Chondrocyte (in vitro differentiated cells): ENCODE measurements at regions not wholly inside any gene's neighbourhood (a gene's known extent, or its start where the extent isn't known, plus 50 kb on each side); places are given as distances from the start of the nearest gene placed in this dataset.

Experiments used
- DNase-seq: peaks from one replicate; pipeline ENCODE4 v3.0.0; 2021; ENCODE audit warnings: mixed read lengths, low spot score
- H3K27ac Mint-ChIP-seq: one replicate; pipeline ENCODE4 v1.8.0; 2021; ENCODE audit warnings: mild to moderate bottlenecking, moderate library complexity, mixed read lengths; ENCODE audit not compliant: unreplicated experiment
- H3K27me3 Mint-ChIP-seq: 2 replicates; pipeline ENCODE4 v1.8.0; 2021; ENCODE audit warnings: low read depth, mixed read lengths
- H3K36me3 Mint-ChIP-seq: 2 replicates; pipeline ENCODE4 v1.8.0; 2021; ENCODE audit warnings: low read depth, mixed read lengths
- H3K4me1 Mint-ChIP-seq: 2 replicates; pipeline ENCODE4 v1.8.0; 2021; ENCODE audit warnings: low read depth, mild to moderate bottlenecking, mixed read lengths
- H3K4me3 Mint-ChIP-seq: one replicate; pipeline ENCODE4 v1.8.0; 2021; ENCODE audit warnings: mild to moderate bottlenecking, moderate library complexity, mixed read lengths; ENCODE audit not compliant: unreplicated experiment
- H3K9me3 Mint-ChIP-seq: 2 replicates; pipeline ENCODE4 v1.8.0; 2021; ENCODE audit warnings: low read depth, mixed read lengths
- TF ChIP-seq, protein P1 (sequence below): fragments of 200-600 bp; sonication (generic); IDR thresholded peaks from 2 replicates; pipeline ENCODE4 v1.5.0; 2021; ENCODE audit warnings: antibody characterized with exemption, mild to moderate bottlenecking, moderate library complexity

DNA sequence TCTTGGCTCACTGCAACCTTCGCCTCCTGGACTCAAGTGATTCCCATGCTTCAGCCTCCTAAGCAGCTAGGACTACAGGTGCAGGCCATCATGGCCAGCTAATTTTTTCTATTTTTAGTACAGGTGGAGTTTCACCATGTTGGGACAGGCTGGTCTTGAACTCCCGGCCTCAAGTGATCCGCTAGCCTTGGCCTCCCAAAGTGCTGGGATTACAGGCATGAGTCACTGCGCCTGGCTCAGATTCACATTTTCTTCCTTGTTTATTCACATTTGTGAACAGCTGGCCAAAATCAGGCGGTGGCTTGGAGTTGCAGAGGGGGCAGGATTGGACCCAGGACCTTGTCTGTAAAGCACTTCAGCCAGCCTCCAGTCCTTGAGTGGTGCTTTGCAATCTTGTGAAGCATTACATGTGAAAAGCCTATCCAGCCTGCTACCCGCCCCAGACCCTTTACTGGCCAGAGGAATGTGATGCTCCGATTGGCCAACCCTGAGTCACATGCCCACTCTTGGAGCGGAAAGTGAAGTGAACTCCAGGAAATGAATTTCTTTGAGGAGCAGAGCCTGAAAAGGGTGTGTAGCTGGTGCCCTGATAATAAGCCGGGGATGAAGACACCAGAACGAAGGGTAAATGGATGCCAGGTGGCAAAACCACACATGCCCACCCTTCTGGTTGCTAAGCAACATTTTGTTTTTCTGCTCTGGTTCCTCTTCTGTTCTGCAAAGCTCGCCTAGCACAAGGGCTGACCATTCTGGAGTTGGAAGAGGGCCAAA lies 62.6 kb upstream of the PTPRJ start:
- Mint-ChIP-seq H3K4me1 (peaks cover 25% of the 10 kb centered on the region), H3K27ac (peak overlapping the region; percentile 0), H3K36me3 (no peaks in the 10 kb centered on the region), H3K9me3 (no peaks in the 10 kb centered on the region), H3K27me3 (no peaks in the 10 kb centered on the region), H3K4me3 (no peak overlapping the region)
- TF ChIP-seq, protein P1, sequence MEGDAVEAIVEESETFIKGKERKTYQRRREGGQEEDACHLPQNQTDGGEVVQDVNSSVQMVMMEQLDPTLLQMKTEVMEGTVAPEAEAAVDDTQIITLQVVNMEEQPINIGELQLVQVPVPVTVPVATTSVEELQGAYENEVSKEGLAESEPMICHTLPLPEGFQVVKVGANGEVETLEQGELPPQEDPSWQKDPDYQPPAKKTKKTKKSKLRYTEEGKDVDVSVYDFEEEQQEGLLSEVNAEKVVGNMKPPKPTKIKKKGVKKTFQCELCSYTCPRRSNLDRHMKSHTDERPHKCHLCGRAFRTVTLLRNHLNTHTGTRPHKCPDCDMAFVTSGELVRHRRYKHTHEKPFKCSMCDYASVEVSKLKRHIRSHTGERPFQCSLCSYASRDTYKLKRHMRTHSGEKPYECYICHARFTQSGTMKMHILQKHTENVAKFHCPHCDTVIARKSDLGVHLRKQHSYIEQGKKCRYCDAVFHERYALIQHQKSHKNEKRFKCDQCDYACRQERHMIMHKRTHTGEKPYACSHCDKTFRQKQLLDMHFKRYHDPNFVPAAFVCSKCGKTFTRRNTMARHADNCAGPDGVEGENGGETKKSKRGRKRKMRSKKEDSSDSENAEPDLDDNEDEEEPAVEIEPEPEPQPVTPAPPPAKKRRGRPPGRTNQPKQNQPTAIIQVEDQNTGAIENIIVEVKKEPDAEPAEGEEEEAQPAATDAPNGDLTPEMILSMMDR, result no peak
- DNase-seq, result no peak

GRCh38 chr11:47916361-47916841 lies 64.0 kb upstream of the PTPRJ start:
- no peaks in the 10 kb centered on the region for H3K36me3 Mint-ChIP-seq

GRCh38 chr11:47915783-47916182 lies 64.6 kb upstream of the PTPRJ start:
- Mint-ChIP-seq H3K36me3 (no peaks in the 10 kb centered on the region), H3K9me3 (no peaks in the 10 kb centered on the region), H3K27me3 (no peaks in the 10 kb centered on the region), H3K27ac (no peak overlapping the region), H3K4me1 (peaks cover 25% of the 10 kb centered on the region), H3K4me3 (no peak overlapping the region)
- TF ChIP-seq, protein P1, result no peak
- DNase-seq, result no peak

More at GRCh38 chr11:47916361-47916841, 64.0 kb upstream of the PTPRJ start:
- Mint-ChIP-seq H3K4me3 (no peak overlapping the region), H3K27me3 (no peaks in the 10 kb centered on the region), H3K4me1 (peaks cover 25% of the 10 kb centered on the region), H3K9me3 (no peaks in the 10 kb centered on the region), H3K27ac (no peak overlapping the region)
- TF ChIP-seq, protein P1, result no peak
- DNase-seq, result no peak

GRCh38 chr11:47915374-47915773 lies 65.0 kb upstream of the PTPRJ start:
- H3K36me3 Mint-ChIP-seq, result no peaks in the 10 kb centered on the region
- H3K9me3 Mint-ChIP-seq, result no peaks in the 10 kb centered on the region
- no peaks in the 10 kb centered on the region for H3K27me3 Mint-ChIP-seq
- TF ChIP-seq, protein P1, result no peak
- no peak overlapping the region for H3K4me3 Mint-ChIP-seq
- peak; percentile 49 for DNase-seq
- peaks cover 24% of the 10 kb centered on the region for H3K4me1 Mint-ChIP-seq
- H3K27ac Mint-ChIP-seq, result no peak overlapping the region

GRCh38 chr11:47914743-47915142 lies 65.6 kb upstream of the PTPRJ start:
- Mint-ChIP-seq H3K27ac (no peak overlapping the region), H3K9me3 (no peaks in the 10 kb centered on the region), H3K36me3 (no peaks in the 10 kb centered on the region), H3K4me3 (no peak overlapping the region), H3K27me3 (no peaks in the 10 kb centered on the region), H3K4me1 (peaks cover 21% of the 10 kb centered on the region)
- TF ChIP-seq, protein P1, result no peak
- no peak for DNase-seq
